NCI-H2196 (cell line): ENCODE measurements at regions not wholly inside any gene's neighbourhood (a gene's known extent, or its start where the extent isn't known, plus 50 kb on each side); places are given as distances from the start of the nearest gene placed in this dataset.

Source experiments
- DNase-seq: peaks from one replicate; lab custom pipeline; 2025; ENCODE audit not compliant: unreplicated experiment; lab: John Stamatoyannopoulos, UW

GRCh38 chr10:78357141-78358063 lies 323.7 kb downstream of the RPS24 start:
- DNase-seq: no peak

GRCh38 chr10:78358351-78358750 lies 324.7 kb downstream of the RPS24 start:
- no peak for DNase-seq

- DNase-seq: no peak
These were observed 325.3 kb downstream of the RPS24 start for GRCh38 chr10:78358982-78359381.

GRCh38 chr10:78359640-78360091 lies 326.0 kb downstream of the RPS24 start:
- DNase-seq: no peak

- DNase-seq: no peak
These were observed 326.6 kb downstream of the RPS24 start for GRCh38 chr10:78360284-78360683.

GRCh38 chr10:78361031-78361430 lies 327.4 kb downstream of the RPS24 start:
- no peak for DNase-seq

GRCh38 chr10:78362406-78363022 lies 328.9 kb downstream of the RPS24 start:
- DNase-seq: no peak

- no peak for DNase-seq
These were observed 329.5 kb downstream of the RPS24 start for GRCh38 chr10:78363190-78363589.

GRCh38 chr10:78365694-78366093 lies 332.0 kb downstream of the RPS24 start:
- DNase-seq: peak; percentile 35

- DNase-seq: no peak
These were observed 333.2 kb downstream of the RPS24 start for GRCh38 chr10:78366663-78367411.

GRCh38 chr10:78367751-78368150 lies 334.1 kb downstream of the RPS24 start:
- no peak for DNase-seq

- DNase-seq: no peak
These were observed 337.5 kb downstream of the RPS24 start for GRCh38 chr10:78371136-78371535.

GRCh38 chr10:78372806-78373205 lies 339.1 kb downstream of the RPS24 start:
- no peak for DNase-seq

GRCh38 chr10:78374331-78375028 lies 340.8 kb downstream of the RPS24 start:
- DNase-seq: no peak

GRCh38 chr10:78375854-78376785 lies 342.5 kb downstream of the RPS24 start:
- no peak for DNase-seq

GRCh38 chr10:78377356-78377755 lies 343.7 kb downstream of the RPS24 start:
- DNase-seq: no peak

- DNase-seq: no peak
These were observed 344.5 kb downstream of the RPS24 start for GRCh38 chr10:78378192-78378591.

GRCh38 chr10:78381107-78381506 lies 347.4 kb downstream of the RPS24 start:
- no peak for DNase-seq

GRCh38 chr10:78382047-78382446 lies 348.4 kb downstream of the RPS24 start:
- DNase-seq: no peak

GRCh38 chr10:78382772-78383171 lies 349.1 kb downstream of the RPS24 start:
- no peak for DNase-seq
